Stimulated activated CD4-positive, alpha-beta T cell treated with anti-CD3 and anti-CD28 coated beads, Interleukin-12 subunit alpha, Interleukin-12 subunit beta, amount 100 ng/mL, for 4 hours (primary cell): ENCODE measurements at regions not wholly inside any gene's neighbourhood (a gene's known extent, or its start where the extent isn't known, plus 50 kb on each side); places are given as distances from the start of the nearest gene placed in this dataset.

Experiments used
- DNase-seq: peaks from one replicate; pipeline ENCODE4 v3.0.0-alpha.2; 2020

DNA sequence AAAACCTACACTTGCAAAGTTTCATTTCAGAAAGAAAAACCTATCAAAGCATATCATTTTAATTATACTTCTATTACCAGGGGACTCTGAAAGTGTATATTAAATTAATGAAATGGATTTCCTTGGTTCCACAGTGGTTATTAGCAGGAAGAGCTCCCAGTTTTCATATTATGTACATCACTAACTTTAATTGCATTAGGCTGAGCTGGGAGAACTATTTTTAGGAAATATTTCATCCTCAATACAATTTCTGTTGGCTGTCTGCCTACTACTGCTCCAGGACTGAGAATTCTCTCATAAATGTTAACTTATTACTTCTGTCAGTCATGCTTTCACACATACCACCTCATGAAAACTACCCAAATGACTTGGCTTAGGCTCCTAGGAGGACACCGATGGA is 301.4 kb downstream of the CMPK2 start:
- no peak for DNase-seq

DNA sequence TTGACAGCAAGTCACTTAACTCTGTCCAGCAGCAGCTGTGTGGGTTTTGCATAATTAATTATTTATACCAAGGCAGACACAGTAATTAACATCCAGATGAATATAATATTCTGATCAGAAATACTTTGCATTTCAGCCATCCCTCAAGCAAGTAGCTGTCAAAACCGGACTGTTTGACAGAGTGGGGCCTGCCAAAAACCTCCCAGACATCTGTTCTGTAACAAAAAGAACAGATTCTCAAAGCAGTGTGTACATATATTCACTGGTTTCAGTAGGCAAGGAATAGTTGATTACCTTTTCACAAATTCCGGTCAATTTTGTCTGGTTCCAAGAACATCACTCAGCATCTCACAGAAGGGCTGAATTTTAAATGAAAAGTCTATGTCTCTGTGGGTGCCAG is 291.6 kb downstream of the CMPK2 start:
- no peak for DNase-seq

DNA sequence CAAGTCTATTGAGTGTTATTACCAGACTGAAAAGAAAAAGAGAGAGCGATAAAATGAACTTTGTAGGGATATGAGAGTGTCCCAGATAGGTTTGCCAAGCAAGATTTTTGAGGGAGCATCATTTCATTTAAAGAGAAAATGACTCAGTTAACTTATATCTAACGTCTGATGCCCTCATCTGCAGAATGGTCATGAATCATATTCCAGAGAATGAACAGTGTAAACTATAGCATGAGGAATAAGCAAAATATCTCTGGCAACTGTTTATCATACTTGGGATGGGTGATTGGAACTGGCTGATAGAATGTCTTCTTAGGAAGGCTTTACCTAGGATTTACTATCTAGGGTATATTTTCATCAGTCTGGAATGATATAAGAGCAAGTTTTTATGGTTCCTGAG is 289.4 kb downstream of the CMPK2 start:
- DNase-seq: no peak

DNA sequence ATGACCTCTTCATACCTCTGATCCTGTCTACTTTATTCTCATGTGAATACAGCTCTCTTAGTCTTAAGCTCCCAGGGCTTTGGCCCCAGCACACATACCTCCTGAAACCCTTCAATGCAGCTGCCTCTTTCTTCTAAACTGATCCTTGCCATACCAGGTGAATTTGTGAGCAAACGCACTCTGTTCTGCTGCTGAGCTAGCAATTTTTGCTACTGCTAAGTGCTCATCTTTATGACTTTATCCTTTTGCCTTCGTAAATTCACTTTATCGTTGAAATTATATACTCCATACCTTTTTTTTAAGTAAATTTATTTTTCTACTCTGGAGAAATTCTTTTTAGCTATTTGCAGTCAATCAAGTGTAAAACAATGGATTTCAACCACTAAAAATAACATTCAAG is 287.7 kb downstream of the CMPK2 start:
- DNase-seq: no peak

DNA sequence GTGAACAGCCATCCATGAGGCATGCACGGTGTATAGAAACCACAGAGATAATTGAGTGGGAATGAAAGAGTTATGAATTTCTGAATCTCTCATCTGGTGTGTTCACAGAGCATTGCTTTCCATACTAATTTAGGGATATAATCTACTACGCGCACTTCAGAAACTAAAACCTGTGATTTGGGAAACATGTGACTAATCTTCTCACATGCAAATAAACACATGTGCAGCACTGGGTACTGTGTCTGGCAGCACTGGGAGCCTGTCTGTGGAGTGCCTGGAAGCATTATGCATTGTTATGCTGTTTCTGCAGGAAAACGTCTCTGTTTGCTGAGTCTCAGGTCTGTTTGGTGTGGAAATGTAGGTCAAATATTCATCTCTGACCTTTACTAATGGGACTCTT is 287.3 kb downstream of the CMPK2 start:
- no peak for DNase-seq

DNA sequence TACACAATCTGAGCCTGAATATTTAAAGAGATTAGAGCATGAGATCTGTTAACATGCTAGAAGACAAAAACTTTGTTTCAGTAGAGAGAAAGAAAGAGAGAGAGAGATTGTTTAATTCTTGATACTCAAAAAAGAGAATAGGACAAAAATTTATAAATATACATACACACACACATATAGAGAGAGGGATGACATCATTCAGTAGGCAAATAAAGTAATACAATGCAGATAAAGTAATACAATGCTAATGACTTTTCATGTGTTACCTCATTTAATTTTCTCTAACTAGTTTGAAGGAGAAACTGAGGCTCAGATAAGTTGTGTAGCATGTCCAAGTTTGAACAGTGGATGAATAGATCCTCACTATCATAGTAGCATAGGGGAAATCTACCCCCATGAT is 286.4 kb downstream of the CMPK2 start:
- no peak for DNase-seq

DNA sequence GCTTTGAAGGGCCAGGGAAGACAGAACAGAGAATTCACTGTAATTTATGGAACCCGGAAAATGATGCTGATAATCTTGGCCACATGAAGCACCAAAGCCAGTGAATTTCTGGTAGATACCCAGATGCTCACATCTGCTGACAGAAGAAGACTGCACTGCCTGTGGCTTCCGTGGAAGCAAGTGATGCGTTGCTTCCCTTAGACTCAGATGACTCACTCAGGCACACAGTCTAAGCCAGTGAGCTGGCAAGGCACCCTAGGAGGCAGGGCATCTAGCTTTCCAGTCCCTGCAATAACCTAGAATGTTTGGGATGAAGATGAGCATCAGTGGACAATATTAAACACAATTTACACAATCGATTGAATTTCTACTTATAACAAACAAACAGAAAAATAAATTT is 284.7 kb downstream of the CMPK2 start:
- no peak for DNase-seq

DNA sequence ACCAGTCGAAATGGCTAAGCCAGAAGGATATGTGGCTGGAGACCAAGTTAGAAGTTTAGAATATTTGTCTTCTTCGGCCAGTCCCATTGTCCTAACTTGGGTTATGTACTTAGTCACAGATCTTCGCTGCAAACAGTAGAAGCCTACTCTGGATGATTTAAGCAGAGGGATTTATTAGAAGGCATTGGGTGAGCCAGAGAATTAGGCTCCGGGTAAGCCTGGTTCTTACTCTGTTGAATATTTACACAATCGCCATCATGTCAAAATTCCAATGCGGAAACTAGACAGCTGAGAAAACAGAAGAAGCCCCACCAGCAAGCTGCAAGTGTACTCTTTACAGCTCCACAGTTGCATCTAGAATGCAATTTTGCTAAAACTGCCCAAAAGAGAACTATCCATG is 276.6 kb downstream of the CMPK2 start:
- no peak for DNase-seq

DNA sequence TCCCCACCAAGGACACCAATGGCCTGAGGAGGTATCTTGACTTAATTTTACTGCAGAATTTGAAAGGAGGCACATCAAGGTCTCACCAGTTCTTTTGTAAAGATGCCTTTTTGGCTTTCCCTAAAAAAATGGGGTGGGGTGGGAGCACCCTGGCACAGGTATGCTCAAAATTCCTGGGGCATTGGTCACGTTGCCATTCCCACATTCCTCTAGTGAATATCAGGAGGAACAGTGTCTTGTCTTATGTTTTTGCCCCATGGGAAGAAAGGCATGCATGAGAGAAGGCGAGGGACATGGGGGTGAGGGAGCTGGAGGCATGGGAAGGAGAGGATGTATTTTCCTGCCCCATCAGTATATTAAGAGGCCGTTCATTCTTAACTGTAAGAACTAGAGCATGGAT is 275.3 kb downstream of the CMPK2 start:
- no peak for DNase-seq

DNA sequence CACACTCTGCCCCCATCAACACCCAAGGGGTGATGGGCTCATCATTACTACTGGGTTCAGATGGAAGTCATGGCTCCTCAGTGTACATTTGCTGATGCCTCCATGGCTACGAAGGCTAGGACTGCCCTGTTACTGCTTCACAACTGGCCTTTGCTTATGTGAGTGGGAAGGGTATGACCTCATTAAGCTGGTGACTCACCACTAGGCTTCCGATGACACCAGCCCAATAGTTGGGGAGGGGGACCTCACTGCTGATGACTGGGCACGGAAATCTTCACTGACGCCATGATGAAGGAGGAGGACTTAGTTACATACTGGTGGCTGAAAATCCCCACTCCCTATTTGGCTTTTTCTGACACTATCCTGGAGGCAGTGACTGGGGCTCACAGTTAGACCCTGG is 263.2 kb downstream of the CMPK2 start:
- DNase-seq: no peak

DNA sequence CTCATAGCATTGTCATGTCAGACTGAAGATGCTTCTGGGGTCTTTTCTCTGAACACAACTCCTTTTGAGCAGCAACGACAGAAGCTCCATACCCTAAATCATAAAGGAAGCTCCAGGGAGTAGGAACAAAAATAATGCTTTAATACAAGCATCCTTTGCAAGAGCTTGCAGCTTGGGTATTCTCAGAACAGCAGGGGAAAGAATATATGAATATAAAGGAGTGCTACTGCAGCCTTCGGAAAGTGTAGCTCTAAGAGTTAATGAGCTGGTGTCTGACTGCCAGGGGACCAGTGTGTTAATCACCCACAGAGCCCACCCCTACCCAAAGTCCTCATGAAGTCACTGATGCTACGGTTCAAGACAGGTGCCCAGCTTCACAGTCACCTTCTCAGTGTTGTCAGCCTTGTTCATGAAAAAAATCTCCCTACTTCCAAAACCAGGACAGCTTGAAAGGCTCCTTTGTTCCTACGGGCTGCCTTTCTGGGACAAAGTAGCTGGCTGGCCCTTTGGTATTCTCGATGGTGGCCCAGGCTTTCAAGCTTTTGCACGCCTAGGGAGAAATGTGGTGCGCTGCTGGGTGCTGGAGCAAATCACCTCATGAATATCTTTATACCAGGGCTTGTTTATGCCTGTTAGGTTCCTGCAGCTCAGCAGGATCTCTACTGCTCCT is 259.7 kb downstream of the CMPK2 start:
- no peak for DNase-seq

DNA sequence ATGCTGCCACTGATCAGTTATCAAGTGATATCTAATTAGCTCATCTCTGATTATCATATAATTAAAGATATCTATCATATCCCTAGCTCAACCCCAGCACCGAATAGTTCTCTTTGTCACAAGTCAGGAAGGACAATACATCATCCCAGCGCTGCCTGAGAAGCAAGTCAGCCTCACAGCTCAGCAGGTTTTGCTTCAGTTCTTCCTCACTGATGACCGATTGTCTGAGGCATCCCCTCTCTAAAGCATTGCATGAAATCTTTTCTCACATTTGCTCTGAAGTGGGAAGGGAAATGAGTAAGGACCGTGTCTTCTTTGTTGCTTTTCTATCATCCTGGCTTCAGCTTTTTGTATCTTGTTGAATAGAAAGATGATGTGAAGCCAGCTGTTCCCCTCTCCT is 247.9 kb downstream of the CMPK2 start:
- DNase-seq: no peak

DNA sequence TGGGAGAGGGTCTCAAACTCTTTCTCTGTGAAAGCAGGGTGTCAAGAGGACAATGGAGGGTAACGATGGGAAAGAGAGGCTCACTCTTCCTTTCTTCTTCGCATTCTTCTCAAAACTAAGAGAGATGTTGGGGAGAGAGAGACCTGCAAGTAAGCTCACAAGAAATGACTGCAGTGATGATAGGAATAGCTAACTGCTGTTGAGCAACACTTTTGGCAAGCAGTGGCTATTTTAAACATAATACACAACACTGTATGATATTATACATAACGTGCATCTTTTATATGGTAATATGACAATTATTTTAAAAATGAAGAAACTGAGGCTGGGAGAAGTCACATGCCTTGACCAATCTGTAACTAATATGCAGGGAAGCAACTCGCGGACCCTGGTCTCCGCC is 247.5 kb downstream of the CMPK2 start:
- no peak for DNase-seq

DNA sequence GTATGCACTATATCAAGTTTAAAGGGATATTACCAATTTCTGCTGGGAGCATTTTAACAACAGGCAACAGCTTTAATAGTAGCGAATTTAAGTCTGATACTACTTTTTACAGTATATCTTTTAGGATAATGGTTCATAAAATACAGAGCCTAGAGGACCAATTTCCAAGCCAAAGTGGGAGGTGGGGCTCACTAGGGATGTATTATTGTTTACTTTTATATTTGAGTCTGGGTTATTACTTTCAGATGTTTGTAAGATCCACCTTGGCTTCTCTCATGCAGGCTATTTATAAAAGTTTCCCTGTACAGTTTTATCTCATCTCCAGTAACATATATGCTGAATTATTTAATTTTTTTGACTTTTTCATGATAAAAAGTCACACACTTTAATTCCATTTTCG is 242.0 kb downstream of the CMPK2 start:
- DNase-seq: no peak

DNA sequence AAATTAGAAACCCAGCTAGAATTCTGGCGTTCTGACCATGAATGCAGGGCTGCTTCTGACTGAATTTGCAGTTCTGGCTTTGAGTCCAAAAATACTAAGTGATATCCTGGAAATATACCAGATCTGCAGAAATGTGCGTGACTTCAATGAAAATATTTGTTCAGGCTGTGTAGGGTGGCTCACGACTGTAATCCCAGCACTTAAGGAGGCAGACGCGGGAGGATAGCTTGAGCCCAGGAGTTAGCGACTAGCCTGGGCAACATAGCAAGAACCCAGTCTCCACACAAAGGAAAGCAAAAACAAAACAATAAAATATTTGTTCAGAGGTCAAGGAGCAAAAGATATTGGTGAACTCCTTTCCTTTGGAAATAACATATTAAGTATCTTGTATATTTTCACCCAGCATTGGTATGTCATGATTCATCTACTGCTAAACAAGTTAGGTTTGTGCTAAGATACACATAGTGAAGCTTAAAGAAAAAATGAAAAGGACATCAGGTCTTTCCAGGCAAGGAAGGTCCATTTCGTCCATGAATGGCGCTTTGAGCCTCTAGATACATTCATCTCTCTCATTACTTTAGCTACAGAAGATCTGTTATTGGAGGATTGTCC is 239.2 kb downstream of the CMPK2 start:
- no peak for DNase-seq

DNA sequence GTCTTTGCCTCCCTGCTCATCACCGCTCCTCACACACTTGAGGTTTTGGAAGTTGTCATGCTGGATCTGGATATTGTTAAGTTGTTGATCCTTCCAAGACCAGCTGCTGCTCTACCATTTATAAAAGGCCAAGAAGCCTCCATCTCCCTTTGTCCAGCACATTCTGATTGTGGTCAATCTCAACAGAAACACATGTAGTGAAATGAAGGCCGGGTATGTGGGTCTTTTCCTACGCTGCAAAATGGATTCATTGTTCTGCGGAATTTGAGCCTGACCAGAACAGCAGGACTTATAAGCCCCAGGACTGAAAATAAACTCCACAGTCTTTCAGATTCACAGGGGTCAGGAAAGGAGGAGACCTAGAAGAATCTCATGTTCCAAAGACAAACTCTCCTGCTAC is 238.4 kb downstream of the CMPK2 start:
- no peak for DNase-seq

DNA sequence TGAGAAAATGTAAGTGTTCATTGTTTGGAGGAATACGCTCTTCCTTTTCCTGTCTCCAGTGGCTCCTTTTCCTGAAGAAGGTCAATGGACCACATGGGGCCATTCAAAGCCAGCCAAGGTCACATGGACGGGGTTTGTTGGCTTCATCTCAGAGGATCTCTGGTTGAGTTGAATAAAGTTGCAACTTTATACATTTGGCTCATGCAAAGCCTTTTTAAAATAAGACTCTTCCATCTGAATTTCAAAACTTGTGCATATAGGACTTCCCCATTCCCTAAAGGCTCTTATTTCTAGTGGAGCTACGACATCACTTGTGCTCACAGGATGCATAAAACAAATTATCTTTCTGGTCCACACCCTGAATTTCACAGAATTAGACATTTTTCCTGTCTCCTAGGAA is 235.5 kb downstream of the CMPK2 start:
- no peak for DNase-seq

DNA sequence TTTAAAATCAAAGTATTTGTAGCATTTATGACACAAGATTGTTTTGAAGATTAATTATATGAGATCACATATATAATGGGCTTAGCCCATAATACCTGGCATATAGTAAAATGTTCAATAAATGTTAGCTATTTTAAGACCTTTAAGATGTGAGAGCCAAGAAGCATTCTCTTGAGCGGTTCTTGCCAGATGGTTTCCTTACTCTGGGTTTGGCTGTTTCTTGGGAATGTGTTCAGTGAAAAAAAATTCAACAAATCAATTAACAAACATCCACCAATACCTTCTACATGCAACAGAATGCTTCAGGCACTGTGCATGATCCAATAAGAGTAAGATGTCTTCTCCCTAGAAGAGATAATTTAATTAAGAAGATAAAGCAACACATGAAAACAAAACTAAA is 230.4 kb downstream of the CMPK2 start:
- DNase-seq: no peak

DNA sequence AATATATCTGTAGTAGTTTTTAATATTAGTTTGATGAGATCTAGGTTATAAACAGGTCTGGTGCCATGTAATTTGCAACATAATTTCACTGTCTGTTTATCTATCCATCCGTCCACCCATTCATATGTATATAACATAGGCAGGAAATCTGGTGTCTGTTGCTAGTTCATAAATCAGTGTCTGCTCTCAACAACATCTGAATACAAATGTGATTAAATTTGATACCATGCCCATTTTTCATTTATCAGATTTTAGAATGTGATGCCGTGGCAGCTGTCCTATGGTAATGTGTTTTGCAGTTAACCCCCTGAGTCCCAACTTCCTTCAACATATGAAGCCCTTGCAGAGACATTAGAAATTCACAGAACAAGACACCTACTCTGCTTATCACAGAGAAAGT is 228.4 kb downstream of the CMPK2 start:
- DNase-seq: no peak

DNA sequence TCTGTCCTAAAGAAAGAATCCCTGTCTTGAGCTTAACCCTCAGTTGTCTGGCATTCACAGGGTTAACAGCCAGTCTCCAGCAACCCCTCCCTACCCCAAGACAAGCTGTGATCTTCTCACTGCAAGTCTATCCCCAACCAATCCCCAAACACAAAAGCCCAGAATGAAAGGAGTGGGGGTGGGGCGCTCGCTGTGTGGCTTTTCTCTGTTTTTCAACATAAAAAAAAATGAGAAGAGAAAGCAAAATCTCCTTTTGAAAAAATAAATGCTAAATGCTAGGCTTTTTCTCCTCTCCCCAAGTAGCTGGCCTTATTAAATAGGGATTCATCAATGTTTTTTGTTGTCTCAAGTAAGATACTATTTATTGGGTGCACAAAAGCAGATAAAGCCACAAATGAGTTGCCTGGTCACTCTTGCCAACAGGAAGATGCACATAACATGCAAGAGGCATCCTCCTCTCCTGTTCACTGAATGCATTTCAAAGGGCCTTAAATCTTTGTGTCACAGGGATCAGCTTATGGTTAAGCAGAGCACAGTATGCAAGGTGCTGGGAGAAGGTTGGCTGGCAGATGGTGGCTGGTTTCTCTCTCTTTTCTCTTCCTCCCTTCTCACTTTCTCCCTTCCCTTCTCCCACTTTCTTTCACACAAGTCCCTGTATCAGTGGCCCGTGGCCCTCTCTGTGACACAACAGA is 225.6 kb downstream of the CMPK2 start:
- no peak for DNase-seq

DNA sequence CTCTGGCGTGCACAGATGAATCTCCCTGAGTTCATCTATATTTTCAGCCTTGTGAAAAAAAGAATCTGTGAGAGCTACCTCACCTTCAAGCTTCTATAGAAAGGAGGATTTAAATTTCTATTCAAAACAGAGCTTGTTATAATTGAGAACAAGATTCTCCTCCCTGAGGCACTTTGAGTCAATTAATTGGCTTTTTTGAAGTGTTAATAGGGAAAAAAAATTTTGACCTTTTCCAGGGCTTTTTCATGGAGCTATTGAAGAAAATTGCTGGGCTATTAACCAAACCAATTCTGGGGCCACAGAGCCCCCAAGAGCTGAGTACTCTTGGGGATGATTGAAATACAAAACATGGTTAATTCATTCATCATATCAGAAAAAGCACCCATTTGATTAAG is 225.1 kb downstream of the CMPK2 start:
- no peak for DNase-seq

DNA sequence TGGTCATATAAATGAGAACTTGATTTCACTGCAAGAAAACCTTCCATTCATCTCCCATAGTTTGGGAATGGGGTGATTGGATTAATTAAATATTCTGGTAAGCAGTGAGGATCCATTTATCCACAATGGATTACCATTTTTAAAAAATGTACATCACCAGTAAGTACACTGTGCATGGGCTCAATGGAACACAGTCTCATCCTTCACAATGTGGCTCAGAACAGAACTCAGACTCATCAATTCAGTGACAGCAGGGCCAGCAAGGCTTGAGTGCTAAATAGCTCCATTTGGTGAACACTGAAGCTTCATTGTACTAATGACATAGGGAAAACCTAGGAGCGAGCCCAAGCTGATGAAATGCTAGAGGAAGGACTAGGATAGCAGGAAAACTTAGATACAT is 223.8 kb downstream of the CMPK2 start:
- no peak for DNase-seq

DNA sequence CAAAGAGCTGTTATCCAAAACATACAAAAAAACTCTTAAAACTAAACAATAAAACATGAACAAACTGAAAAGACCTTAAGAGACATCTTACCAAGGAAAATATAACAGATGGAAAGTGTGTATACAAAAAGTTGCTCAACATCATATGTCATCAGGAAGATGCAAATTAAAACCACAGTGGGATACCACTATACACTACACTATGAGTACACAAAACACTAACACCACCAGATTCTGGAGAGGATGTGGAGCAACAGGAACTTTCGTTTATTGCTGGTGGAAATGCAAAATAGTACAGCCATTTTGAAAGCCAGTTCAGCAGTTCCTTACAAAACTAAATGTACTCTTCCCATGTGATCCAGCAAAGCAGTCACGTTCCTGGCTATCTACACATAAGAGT is 221.4 kb downstream of the CMPK2 start:
- DNase-seq: no peak

DNA sequence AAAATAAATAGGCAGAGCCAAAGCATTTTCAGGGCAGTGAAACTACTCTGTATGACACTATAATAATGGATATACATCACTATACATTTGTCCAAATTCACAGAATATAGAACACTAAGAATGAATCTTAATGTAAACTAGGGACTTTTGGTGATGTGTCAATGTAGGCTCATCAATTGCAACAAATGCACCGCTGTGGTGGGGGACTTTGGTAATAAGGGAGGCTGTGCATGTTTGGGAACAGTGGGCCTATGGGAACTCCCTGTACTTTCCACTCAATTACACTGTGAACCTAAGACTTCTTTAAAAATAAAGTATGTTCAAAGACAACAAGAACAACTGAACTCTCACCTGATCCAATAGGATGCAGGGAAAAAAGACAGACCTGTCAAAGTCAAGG is 220.7 kb downstream of the CMPK2 start:
- no peak for DNase-seq

DNA sequence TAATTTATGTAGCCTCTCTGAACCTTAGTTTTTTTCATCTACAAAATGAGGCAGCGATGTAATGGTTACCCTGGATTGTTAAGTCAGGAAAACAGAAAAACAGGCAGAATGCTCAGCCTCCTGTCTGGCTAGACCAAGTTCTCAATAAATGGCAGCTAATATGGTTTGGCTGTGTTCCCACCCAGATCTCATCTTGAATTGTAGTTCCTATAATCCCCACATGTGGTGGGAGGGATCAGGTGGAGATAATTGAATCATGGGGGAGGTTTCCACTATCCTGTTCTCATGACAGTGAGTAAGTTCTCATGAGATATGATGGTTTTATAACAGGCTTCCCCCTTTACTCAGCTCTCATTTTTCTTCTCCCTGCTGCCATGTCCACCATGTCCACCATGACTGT is 220.0 kb downstream of the CMPK2 start:
- DNase-seq: no peak
